Liver (tissue), 3 donors: ENCODE measurements at regions not wholly inside any gene's neighbourhood (a gene's known extent, or its start where the extent isn't known, plus 50 kb on each side); places are given as distances from the start of the nearest gene placed in this dataset.

Experiments
- GABPA ChIP-seq, 2 donors: IDR thresholded peaks in 1 of 2; conservative IDR thresholded peaks in 1 of 2; 2 replicates each; pipeline ENCODE4 v1.6.1; 2016; ENCODE audit warnings: antibody characterized with exemption in 2 of 2, mild to moderate bottlenecking in 1 of 2, moderate library complexity in 1 of 2
- HNF4G ChIP-seq: IDR thresholded peaks from 2 replicates; pipeline ENCODE4 v1.6.1; 2016; ENCODE audit warnings: antibody characterized with exemption
- NR2F2 ChIP-seq: IDR thresholded peaks from 2 replicates; pipeline ENCODE4 v1.6.1; 2016; ENCODE audit warnings: antibody characterized with exemption
- RAD21 ChIP-seq, 2 donors: IDR thresholded peaks; 2 replicates each; pipeline ENCODE4 v1.6.1; 2016; ENCODE audit warnings: antibody characterized with exemption in 2 of 2, mild to moderate bottlenecking in 2 of 2
- SP1 ChIP-seq: IDR thresholded peaks from 2 replicates; pipeline ENCODE4 v1.6.1; 2018; ENCODE audit warnings: antibody characterized with exemption, mild to moderate bottlenecking
- YY1 ChIP-seq: IDR thresholded peaks from 2 replicates; pipeline ENCODE4 v1.6.1; 2016; ENCODE audit warnings: antibody characterized with exemption, mild to moderate bottlenecking
- TF ChIP-seq, protein P1 (sequence below): fragments of 150-350 bp; IDR thresholded peaks from 2 replicates; pipeline ENCODE4 v1.5.1; 2017; ENCODE audit warnings: improper control_type of control experiment, low read depth, low read length; ENCODE audit not compliant: missing input control
- TF ChIP-seq, protein P2 (sequence below): IDR thresholded peaks from 2 replicates; pipeline ENCODE4 v1.6.1; 2016; ENCODE audit warnings: antibody characterized with exemption
- TF ChIP-seq, protein P3 (sequence below): IDR thresholded peaks from 2 replicates; pipeline ENCODE4 v1.6.1; 2016; ENCODE audit warnings: antibody characterized with exemption, mild to moderate bottlenecking
- donor health status: healthy.
- donor health status: healthy.

DNA sequence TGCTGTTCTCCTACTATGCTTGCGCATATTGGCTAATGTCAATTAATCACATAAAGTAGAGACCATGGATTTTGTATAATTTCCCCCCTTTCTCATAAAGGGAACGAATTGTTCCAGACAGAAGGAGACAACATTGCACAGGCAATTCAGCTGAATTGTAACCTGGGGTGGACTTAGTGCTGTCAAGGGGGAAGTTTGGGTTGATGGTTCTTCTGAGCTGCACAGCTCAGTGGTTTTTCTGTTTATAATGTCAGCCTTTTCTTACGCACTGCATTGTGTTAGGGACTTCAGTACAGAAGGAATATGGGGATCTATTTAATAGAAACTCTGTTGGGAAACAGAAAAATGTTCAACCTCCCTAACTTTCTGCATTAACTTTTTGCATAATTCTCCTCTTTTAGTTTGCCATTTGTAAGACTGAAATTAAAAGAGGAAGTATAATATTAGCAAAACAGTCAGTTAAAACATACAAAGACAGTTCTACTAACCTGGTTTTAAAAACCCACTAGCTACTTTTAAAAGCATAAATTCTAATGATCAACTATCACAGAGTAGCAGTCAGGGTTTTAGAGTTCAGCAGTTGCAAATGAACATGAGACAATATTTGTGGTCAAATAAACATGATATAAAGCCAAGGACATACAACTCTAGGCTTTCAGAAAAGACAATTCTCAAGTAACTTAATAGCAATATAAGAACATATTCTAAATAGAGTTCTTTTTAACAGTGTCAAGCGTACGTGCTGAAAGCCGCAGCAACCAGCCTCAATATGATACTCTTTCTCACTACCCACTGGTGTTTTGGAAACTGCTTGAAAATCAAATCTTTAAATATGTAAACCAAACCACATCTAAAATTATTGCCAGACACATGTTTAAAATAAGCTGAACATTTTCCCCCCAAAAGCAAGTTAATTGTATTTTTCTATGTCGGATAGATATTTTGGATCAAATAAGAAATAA is 393.0 kb downstream of the FSCB start:
- TF ChIP-seq, protein P1, sequence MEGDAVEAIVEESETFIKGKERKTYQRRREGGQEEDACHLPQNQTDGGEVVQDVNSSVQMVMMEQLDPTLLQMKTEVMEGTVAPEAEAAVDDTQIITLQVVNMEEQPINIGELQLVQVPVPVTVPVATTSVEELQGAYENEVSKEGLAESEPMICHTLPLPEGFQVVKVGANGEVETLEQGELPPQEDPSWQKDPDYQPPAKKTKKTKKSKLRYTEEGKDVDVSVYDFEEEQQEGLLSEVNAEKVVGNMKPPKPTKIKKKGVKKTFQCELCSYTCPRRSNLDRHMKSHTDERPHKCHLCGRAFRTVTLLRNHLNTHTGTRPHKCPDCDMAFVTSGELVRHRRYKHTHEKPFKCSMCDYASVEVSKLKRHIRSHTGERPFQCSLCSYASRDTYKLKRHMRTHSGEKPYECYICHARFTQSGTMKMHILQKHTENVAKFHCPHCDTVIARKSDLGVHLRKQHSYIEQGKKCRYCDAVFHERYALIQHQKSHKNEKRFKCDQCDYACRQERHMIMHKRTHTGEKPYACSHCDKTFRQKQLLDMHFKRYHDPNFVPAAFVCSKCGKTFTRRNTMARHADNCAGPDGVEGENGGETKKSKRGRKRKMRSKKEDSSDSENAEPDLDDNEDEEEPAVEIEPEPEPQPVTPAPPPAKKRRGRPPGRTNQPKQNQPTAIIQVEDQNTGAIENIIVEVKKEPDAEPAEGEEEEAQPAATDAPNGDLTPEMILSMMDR: no peak
- TF ChIP-seq SP1: no peak
- no peak for TF ChIP-seq NR2F2
- TF ChIP-seq GABPA (IDR thresholded peaks at IDR 0.05 in 1 of 2, conservative IDR thresholded peaks at IDR 0.05 in 1 of 2): no peak
- TF ChIP-seq, protein P2, sequence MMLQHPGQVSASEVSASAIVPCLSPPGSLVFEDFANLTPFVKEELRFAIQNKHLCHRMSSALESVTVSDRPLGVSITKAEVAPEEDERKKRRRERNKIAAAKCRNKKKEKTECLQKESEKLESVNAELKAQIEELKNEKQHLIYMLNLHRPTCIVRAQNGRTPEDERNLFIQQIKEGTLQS: no peak
- no peak for TF ChIP-seq RAD21 (IDR thresholded peaks at IDR 0.05)
- no peak for TF ChIP-seq YY1
- TF ChIP-seq, protein P3, sequence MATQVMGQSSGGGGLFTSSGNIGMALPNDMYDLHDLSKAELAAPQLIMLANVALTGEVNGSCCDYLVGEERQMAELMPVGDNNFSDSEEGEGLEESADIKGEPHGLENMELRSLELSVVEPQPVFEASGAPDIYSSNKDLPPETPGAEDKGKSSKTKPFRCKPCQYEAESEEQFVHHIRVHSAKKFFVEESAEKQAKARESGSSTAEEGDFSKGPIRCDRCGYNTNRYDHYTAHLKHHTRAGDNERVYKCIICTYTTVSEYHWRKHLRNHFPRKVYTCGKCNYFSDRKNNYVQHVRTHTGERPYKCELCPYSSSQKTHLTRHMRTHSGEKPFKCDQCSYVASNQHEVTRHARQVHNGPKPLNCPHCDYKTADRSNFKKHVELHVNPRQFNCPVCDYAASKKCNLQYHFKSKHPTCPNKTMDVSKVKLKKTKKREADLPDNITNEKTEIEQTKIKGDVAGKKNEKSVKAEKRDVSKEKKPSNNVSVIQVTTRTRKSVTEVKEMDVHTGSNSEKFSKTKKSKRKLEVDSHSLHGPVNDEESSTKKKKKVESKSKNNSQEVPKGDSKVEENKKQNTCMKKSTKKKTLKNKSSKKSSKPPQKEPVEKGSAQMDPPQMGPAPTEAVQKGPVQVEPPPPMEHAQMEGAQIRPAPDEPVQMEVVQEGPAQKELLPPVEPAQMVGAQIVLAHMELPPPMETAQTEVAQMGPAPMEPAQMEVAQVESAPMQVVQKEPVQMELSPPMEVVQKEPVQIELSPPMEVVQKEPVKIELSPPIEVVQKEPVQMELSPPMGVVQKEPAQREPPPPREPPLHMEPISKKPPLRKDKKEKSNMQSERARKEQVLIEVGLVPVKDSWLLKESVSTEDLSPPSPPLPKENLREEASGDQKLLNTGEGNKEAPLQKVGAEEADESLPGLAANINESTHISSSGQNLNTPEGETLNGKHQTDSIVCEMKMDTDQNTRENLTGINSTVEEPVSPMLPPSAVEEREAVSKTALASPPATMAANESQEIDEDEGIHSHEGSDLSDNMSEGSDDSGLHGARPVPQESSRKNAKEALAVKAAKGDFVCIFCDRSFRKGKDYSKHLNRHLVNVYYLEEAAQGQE: no peak
- TF ChIP-seq HNF4G: no peak
